Ovary (tissue), 3 donors: ENCODE measurements at regions not wholly inside any gene's neighbourhood (a gene's known extent, or its start where the extent isn't known, plus 50 kb on each side); places are given as distances from the start of the nearest gene placed in this dataset.

ENCODE experiments used
- POLR2A ChIP-seq: fragments of 450-650 bp; IDR thresholded peaks from one replicate; pipeline ENCODE4 v1.6.1; 2017; ENCODE audit warnings: antibody characterized with exemption, mild to moderate bottlenecking, moderate library complexity
- TF ChIP-seq, protein P1 (sequence below), 3 donors: fragments of 450-650 bp in 2 of 3; fragments of 200-600 bp in 1 of 3; IDR thresholded peaks; one replicate each; pipeline versions ENCODE4 v1.5.1 to v1.8.0; 2016 to 2022; ENCODE audit warnings: antibody characterized with exemption in 3 of 3, mild to moderate bottlenecking in 1 of 3
- donor health status: DM: no; HTN: no; CAD: no.

DNA sequence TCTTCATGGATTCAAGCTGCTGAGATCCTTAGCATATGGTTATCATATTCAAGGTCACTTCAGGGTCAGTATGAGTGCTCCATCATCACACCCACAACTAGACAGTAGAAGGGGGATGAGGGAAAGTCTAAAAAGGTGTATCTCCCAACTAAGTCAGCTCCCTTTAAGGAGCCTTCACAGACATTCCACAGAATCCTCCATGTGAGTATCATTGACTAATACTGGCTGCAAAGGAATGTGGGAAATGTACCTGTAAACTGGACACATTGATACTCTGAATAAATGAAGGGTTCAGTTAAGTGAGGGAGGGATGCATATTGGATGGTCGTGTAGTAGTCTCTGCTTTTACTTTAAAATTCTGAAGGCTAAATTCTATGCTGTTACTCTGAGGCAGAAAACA is 330.7 kb downstream of the LRRC70 start:
- TF ChIP-seq, protein P1, sequence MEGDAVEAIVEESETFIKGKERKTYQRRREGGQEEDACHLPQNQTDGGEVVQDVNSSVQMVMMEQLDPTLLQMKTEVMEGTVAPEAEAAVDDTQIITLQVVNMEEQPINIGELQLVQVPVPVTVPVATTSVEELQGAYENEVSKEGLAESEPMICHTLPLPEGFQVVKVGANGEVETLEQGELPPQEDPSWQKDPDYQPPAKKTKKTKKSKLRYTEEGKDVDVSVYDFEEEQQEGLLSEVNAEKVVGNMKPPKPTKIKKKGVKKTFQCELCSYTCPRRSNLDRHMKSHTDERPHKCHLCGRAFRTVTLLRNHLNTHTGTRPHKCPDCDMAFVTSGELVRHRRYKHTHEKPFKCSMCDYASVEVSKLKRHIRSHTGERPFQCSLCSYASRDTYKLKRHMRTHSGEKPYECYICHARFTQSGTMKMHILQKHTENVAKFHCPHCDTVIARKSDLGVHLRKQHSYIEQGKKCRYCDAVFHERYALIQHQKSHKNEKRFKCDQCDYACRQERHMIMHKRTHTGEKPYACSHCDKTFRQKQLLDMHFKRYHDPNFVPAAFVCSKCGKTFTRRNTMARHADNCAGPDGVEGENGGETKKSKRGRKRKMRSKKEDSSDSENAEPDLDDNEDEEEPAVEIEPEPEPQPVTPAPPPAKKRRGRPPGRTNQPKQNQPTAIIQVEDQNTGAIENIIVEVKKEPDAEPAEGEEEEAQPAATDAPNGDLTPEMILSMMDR (IDR thresholded peaks at IDR 0.05): no peak
- no peak for TF ChIP-seq POLR2A
